GM04504 (cell line): ENCODE measurements at regions not wholly inside any gene's neighbourhood (a gene's known extent, or its start where the extent isn't known, plus 50 kb on each side); places are given as distances from the start of the nearest gene placed in this dataset.

Experiments used
- DNase-seq: peaks from one replicate; pipeline ENCODE4 v3.0.0-alpha.2; 2012; ENCODE audit warnings: low read depth

- DNase-seq = no peak
Measured at GRCh38 chr15:62779036-62779770, 263.3 kb upstream of the TPM1 start.

GRCh38 chr15:62779899-62780298 lies 262.6 kb upstream of the TPM1 start:
- no peak for DNase-seq

- DNase-seq = no peak
Measured at GRCh38 chr15:62781081-62781497, 261.5 kb upstream of the TPM1 start.

DNA sequence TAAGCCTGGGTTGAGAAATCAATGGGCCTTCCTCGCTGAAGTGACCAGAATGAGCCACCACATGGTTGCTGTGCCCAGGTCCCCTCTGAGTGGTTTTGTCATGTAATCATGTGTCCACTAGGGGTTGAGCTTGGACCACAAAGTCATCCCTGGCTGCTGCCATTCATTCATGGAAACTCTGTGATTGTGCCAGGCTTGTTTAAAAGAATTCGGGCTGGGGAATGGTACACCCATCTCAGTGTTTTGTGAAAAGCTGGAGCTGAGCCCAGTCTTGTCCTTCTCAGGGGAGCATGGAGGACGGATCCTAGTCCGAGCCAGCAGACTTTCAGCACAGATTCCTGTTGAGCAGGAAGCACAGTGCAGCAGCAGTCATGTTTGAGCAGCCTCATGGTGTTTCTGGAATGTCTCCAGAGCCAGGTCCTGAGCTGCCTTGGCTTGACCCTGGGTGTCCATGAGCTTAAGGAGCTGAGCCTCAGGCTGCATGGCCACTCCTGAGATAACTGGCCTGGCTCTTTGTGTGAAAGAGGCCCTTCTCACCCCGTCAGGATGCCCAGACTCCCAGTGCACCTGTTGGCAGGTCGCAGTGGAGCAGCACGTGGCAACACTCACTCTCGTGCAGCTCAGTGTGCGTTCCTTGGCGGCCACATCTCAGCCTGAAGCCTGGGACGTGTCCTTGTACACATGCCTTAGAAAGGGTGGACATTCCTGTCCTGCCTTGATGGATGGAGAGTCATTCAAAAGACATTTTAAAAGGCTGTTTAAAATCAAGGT lies 260.3 kb upstream of the TPM1 start:
- peak; percentile 64 for DNase-seq

DNA sequence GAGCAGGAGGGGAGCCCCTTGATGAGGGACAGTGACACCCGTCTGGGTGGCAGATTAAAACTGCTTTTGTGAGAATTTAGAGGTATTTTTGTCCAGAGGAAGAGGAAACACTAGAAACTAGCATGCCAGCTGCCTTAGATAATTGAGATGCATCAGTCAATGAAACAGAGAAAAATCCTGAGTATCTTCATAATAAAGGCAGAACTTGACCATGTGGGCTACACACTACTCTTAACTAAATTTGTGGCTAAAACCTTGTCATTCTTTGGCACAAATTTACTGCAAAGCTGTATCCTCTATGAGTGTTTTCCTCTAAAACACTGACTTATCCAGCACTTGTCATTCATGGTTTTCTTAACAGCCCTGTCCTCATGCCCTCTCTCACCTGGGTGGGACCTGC lies 259.7 kb upstream of the TPM1 start:
- DNase-seq = no peak

- peak; percentile 67 for DNase-seq
Measured at GRCh38 chr15:62783303-62783957, 259.1 kb upstream of the TPM1 start.

GRCh38 chr15:62785881-62786828 lies 256.4 kb upstream of the TPM1 start:
- DNase-seq = no peak

DNA sequence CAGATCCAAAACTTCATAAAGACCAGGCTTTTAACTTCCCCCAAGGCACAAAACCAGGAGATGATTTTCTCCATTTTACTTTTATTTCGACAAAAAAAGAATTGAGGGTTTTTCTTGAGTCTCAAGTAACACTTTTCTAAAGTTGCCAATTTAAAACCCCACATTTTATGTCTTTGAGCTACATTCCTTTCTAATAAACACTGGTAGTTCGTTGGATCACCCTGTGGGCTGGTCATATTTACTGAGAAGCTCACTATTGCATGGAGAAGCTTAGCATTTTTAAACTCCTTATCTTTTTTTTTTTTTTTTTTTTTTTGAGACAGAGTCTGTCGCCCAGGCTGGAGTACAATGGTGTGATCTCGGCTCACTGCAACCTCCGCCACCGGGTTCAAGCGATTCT lies 255.1 kb upstream of the TPM1 start:
- DNase-seq = no peak

DNA sequence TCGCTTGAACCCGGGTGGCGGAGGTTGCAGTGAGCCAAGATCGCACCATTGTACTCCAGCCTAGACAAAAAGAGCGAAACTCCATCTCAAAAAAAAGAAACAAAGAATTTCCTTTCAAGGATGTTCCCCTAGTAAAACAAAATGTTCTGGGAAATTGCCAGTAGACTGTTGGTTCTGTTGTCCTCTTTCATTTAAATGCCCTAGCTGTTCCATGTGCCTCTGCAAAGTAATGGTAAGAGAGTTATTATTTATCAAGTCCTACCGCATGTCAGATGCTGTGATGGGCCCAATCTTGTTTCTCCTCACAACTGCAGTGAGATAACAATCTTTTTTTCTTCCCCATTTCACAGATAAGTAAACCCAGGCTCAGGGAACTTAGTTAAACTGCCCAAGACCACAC lies 254.3 kb upstream of the TPM1 start:
- no peak for DNase-seq

GRCh38 chr15:62790546-62790945 lies 252.0 kb upstream of the TPM1 start:
- no peak for DNase-seq

DNA sequence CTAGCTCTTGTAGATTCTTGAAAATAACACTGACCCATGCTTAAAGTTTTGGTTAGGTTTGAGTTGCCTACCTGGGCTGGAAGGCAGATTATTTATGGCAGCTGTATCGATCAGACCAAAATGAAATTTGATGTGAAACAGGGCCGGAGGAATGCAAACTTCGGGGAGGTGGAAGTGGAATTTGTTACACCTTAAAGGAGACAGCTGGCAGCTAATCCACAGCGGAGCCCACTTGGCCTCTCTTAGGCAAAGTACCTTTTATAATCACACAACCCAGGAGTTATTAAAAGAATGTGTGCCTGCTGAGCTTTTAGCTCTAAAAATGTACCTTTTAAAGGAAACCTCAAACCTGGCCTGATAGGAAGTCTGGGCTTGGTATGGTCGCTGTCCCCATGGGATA lies 250.9 kb upstream of the TPM1 start:
- DNase-seq = no peak

GRCh38 chr15:62792986-62793751 lies 249.4 kb upstream of the TPM1 start:
- DNase-seq = no peak

- no peak for DNase-seq
Measured at GRCh38 chr15:62793752-62794144, 248.8 kb upstream of the TPM1 start.

- DNase-seq = no peak
Measured at GRCh38 chr15:62795171-62795570, 247.4 kb upstream of the TPM1 start.

- no peak for DNase-seq
Measured at GRCh38 chr15:62795700-62796695, 246.5 kb upstream of the TPM1 start.

DNA sequence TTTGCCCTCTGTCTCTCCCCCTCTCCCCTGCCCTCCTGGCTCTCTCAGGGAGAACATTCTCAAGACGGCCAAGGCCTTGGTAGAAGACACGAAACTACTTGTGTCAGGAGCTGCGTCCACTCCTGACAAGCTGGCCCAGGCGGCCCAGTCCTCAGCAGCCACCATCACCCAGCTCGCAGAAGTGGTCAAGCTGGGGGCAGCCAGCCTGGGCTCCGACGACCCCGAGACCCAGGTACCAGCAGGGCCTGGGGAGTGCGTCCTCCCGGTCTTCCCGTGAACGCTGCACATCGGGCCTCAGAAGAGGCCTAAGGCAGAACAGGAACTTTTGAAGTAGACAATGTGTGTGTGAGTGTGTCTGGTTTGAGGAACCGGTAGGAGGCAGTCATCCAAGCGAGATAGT lies 245.4 kb upstream of the TPM1 start:
- no peak for DNase-seq

DNA sequence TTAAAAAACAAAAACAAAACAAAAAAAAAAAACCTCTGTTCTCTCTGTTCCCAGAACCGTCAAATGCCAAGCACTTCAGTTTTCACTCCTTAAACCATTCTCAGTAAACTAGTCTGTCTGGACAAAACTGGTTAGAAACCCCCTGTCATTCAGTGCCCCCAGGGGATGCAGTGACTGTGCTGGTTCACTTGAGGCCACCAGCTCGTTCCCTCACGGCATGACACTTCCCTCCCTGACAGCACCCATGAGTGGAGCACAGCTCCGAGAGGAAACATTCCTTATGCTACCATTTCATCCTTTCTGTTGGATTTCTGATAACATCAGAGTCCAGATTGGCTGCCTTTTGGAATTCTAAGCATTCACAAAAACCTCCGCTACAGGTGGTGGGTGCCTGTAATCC lies 244.0 kb upstream of the TPM1 start:
- DNase-seq = no peak

- DNase-seq = no peak
Measured at GRCh38 chr15:62799037-62799436, 243.5 kb upstream of the TPM1 start.

DNA sequence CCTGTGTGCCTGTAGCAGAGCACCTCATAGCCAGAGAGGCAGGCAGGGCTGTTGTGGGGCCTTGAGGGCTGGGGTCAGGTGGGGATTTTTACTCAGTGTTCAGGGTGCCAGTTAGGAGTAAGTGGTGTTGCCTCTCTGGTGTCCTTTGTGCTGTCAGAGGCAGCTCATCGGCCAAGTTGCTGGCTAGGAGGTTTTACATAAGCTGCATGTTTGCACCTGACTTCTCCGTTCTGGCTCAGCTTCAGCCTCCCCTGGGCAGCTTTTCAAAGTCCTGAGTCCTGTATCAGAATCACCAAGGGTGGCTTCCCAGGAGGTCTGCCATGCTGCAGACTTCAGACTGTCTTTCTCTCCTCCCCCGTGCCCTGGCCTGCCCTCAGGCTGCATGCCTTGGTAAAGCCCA lies 242.6 kb upstream of the TPM1 start:
- no peak for DNase-seq

- DNase-seq = no peak
Measured at GRCh38 chr15:62802612-62803011, 239.9 kb upstream of the TPM1 start.
